ENCODE measurements at regions not wholly inside any gene's neighbourhood (a gene's known extent, or its start where the extent isn't known, plus 50 kb on each side); places are given as distances from the start of the nearest gene placed in this dataset.
A peak's percentile ranks its signal among the peaks of the same experiment; 100 is the strongest.
"Not testable (repeated sequence)": the region's sequence is repeated elsewhere in the genome, so short reads cannot be mapped to it uniquely, and the experiment has no call there.

GRCh38 chrX:140157611-140158010, 192.3 kb upstream of the CXorf66 start:
- no peak for DNase-seq

GRCh38 chrX:140157143-140157542, 191.8 kb upstream of the CXorf66 start:
- DNase-seq = no peak

DNA sequence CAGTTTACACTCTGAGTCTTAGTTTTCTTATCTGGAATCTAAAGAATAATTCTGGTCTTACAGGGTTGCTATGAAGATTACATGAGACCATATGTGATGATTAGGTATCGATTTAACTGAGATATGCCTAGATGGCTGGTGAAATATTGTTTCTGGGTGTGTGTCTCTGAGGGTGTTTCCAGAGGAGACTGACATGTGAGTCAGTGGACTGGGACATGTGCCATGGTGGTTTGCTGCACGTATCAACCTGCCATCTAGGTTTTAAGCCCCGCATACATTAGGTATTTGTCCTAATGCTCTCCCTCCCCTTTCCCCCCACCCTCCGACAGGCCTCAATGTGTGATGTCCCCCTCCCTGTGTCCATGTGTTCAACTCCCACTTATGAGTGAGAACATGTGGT, 186.0 kb upstream of the CXorf66 start:
- DNase-seq = no peak

GRCh38 chrX:140149761-140150160, 184.4 kb upstream of the CXorf66 start:
- DNase-seq = no peak

DNA sequence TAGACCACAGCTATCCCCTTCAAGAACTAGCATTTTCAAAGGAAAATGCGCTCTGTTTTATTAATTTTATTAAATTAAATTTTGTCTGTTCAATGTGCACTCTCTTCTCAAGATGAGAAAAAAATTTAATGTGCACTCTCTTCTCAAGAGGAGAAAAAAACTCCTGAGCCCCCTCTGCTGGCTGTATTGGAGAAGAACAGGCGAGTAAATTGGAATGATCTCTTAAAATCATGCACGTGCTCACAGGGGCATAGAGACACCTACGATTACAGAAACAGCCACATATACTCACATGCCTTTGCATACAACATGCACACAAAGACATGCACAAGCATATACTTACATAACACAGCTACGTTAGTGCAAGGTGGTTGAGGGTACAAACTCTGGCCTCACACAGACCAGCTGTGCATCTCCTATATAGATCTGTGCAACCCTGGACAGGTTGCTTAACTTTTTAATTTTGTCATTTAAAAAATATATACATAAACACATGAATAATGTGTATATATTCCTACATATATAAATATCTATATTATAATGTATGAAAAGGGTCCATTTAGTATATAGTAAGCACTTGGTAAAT, 176.2 kb upstream of the CXorf66 start:
- DNase-seq = peak; percentile 10 to 12

- DNase-seq = not testable (repeated sequence)
Measured at GRCh38 chrX:140138492-140138891, 173.2 kb upstream of the CXorf66 start.

DNA sequence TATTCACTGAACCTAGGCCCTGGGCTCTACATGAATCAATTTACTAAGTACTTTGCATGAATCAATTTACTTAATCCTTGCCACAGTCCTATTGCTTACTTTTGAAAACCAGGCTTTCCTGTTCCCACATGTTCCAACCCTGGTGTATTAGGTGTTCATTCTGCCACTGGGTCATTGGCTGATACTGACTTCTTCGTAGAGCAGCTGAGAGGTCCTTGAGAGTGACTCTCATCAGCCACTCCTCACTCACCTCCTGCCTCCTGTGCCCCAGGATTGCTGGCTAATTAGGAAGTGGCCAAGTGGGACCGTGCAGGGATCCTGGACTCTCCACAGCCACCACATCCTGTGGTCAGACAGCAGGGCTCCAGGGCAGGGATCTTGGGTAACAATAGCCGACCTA, 172.7 kb upstream of the CXorf66 start:
- DNase-seq = not testable (repeated sequence)

DNA sequence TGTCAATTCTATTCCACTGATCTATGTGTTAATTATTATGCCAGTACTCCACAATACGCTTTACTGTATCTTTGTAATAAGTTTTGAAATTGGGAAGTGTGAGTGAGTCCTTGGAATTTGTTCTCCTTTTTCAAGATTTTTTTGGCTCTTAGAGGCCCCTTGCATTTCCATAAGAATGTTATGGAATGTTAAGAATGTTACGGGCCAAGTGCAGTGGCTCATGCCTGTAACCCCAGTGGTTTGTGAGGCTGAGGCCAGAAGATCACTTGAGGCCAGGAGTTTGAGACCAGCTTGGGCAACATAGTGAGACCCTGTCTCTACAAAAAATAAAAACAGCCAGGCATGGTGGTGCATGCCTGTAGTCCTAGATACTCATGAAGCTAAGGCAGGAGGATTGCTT, 167.6 kb upstream of the CXorf66 start:
- no peak for DNase-seq

DNA sequence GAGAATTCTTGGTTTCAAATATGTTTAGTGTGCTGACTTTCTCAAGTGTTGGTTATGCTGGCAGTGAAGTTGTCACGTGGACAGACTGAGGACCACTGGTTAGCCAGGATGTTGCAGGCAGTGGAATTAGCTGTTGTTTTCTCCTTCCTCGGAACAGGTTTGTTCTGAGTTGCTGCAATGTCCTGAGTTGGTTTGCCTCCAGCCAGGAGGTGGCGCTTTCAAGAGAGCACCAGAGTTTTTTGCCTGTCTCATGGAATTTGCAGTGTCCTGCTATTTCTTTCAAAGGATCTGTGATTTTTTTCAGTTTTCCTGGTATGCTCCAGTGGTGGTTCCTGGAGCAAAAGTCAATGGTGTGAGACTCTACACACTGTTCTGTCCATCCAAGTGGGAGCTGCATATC, 158.1 kb upstream of the CXorf66 start:
- no peak for DNase-seq

- DNase-seq = not testable (repeated sequence)
Measured at GRCh38 chrX:140114059-140114458, 148.7 kb upstream of the CXorf66 start.

GRCh38 chrX:140110081-140110650, 144.8 kb upstream of the CXorf66 start:
- no peak for DNase-seq

- no peak for DNase-seq
Measured at GRCh38 chrX:140104760-140105159, 139.4 kb upstream of the CXorf66 start.

DNA sequence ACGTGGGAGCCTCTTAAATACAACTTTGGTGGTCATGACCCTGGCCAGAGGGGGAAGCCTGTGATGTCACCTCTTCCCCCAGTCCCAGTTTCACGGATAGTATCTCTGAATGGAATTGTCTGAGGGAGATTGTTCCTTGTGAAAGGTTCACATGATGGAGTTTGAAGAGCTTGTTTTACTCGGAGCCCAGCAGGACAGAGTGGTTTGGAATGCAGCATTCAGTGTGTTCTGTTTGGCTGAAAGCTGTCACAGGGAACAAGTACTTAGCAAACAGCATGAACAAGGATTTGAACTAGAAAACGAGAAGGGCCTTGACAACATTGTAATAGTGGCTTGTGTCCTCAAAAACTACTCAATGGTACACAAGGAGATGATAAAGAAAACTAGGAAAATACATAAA, 133.9 kb upstream of the CXorf66 start:
- no peak for DNase-seq

DNA sequence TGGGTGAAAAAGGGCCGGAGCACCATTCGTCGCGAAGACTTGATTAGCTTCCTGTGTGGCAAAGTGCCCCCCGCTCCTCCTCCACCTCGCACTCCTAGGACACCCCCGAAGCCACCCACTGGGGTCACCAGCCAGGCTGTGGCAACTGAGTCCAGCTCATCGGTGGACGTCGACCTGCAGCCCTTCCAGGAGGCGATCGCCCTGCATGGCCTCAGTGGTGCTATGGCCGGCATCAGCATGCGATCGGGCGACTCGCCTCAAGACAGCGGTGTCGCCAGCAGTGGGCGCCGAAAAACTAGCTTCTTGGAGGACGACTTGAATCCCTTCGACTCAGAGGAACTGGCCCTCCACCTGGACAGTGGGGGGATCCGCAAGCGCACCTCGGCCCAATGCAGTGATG, 126.8 kb upstream of the CXorf66 start:
- no peak for DNase-seq

DNA sequence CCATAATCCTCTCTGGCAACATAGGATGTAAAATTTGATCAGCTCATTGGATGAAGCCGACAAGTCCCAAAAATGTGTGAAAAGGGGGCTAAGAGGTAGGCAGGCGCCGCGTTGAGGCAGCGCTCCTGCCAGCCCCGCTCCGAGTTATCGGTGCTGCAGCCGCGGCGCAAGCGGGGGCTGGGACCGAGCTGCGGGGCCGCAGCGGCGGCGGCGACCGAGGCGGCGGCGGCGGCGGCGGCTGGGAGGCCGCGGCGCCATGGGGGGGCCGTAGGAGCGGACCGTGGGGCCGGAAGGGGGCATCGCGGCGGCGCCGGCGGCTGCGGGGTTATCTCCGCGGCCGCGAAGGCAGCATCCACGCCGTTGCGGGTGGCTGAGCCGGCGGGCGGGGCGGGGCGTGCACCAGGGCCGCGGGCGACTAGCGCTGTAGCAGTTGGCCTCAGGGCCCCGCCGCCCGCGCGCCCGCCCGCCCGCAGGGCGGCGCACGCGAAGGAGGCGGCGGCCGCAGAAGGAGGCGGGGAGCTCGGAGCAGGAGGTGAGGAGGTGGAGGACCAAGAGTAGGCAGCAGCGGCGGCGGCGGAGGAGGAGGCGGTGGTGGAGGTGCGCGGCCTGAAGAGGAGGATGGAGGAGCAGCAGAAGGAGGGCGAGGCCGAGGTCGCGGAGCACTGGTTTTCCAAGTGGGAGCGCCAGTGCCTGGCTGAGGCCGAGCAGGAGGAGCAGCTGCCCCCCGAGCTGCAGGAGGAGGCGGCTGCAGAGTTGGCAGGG, 126.0 kb upstream of the CXorf66 start:
- peak; percentile 8 for DNase-seq

DNA sequence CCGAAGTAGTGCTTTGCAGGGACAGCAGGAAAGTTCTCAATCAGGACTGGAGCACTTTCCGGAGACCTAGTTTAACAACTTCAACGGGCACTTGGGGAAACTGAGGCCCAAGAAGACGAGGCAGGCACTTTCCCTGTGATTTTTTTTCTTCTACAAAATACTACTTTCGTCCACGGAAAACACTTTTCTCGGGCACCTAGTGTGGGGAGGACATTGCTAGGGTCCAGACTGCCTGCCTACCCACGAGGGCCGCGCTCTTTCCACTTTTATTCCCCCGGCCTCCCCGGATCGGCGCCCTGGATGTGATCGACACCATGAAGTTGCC, 125.4 kb upstream of the CXorf66 start:
- no peak for DNase-seq

GRCh38 chrX:140088438-140088837, 123.1 kb upstream of the CXorf66 start:
- no peak for DNase-seq

- no peak for DNase-seq
Measured at GRCh38 chrX:140087875-140088274, 122.6 kb upstream of the CXorf66 start.

DNA sequence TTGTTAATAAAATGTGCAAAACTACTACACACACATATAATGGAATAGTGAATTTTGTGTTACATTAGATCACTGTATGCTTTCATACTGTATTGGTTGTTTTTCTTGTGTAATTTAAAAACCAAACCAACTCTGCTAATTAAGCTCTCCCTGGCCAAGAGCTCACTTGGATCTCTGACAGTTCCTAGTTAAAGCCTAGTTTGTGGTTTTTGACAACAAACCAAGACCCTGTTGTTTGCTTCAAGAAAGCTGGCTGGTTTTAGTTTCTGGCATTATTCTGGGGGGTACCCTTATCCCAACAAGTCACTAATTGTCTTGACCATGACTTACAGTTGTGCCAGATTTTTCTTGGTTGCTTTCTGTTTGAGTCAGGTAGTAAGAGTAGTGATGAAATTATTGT, 121.4 kb upstream of the CXorf66 start:
- DNase-seq = no peak

DNA sequence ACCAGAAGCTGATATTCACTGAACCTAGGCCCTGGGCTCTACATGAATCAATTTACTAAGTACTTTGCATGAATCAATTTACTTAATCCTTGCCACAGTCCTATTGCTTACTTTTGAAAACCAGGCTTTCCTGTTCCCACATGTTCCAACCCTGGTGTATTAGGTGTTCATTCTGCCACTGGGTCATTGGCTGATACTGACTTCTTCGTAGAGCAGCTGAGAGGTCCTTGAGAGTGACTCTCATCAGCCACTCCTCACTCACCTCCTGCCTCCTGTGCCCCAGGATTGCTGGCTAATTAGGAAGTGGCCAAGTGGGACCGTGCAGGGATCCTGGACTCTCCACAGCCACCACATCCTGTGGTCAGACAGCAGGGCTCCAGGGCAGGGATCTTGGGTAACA, 109.5 kb upstream of the CXorf66 start:
- not testable (repeated sequence) for DNase-seq

GRCh38 chrX:140071037-140071436, 105.7 kb upstream of the CXorf66 start:
- DNase-seq = no peak

DNA sequence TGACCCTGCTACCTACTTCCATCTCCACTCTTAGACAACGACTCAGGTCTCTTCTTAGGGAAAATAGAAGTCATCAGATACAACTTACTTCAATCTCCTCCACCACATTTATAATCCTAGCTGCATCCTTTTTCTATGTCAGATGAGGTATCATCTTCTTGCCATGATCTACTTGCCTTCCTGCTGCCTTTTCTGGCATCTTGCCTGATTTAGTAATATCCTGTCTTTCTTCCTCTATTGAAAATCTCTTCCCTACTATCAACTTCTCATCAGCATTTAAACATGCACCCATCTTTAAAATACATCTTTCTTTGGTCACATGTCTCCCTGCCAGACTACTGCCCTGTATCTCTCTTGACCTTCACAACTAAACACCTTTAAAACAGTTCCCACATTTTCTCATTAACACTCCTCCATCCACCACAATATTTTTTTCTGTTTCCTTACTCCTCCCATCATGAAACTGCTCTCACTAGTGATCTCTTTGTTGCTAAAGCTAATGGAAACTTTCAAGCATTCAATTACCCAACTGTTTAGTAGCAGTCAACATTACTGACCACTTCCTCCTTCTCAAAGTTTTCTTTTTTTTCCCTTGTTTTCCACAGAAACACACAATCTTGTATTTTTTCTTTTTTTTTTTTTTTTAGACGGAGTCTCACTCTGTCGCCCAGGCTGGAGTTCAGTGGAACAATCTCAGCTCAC, 100.8 kb upstream of the CXorf66 start:
- DNase-seq = no peak

DNA sequence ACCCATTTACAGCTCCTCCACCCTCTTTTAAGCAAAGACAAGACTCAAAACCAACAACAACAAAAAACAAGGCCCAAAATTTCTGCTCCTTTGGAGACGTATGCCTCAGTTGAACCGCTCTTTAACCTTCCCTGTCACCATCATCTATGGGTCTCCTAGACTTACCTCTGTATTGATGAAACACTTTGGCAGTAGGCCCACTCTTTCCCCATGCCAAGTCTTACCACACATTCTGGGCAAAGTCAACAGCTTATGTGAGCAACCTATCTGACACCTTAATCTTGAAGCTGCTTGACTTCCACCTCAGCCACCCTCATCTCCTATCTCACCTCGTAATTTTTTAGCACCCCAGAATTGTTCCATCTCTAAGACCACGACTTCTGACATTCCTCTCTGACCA, 99.7 kb upstream of the CXorf66 start:
- DNase-seq = no peak

GRCh38 chrX:140057001-140057411, 91.7 kb upstream of the CXorf66 start:
- peak; percentile 44 to 57 for DNase-seq

Data from CD4-positive, alpha-beta T cell treated with Interleukin-1 beta for 1 hour (primary cell).